GM12878 (cell line): ENCODE measurements at regions not wholly inside any gene's neighbourhood (a gene's known extent, or its start where the extent isn't known, plus 50 kb on each side); places are given as distances from the start of the nearest gene placed in this dataset.

Experiments
- ATAC-seq: fragments of 200-7000 bp; cut with Tn5 transposase; 3 replicates; pipeline ENCODE4 v1.9.1; 2020; ENCODE audit warnings: mild to moderate bottlenecking, moderate library complexity
- BruUV-seq: library from RNA; stranded (reverse); fragments of 400-500 nt; replicated peaks from 2 replicates; lab custom pipeline; 2021; lab: Mats Ljungman, UMichigan
- CTCF ChIA-PET: fragments of 300-600 bp; sonication (Branson Sonifier 250); formaldehyde crosslinking; extraction: SDS; loops from one replicate; lab custom pipeline; 2021; ENCODE audit warnings: inconsistent platforms; lab: Yijun Ruan, JAX
- POLR2A ChIA-PET: fragments of 350-600 bp; formaldehyde crosslinking; extraction: SDS; loops from one replicate; lab custom pipeline; 2021; ENCODE audit warnings: inconsistent platforms; lab: Charles Lee
- RAD21 ChIA-PET: fragments of 300-600 bp; sonication (Branson Sonifier 250); formaldehyde crosslinking; loops from one replicate; lab custom pipeline; 2023; ENCODE audit warnings: antibody characterized with exemption; ENCODE audit not compliant: unreplicated experiment; lab: Charles Lee
- SMC1A ChIA-PET: fragments of 300-600 bp; sonication (Branson Sonifier 250); formaldehyde crosslinking; loops from one replicate; lab custom pipeline; 2023; ENCODE audit not compliant: unreplicated experiment, uncharacterized antibody; lab: Charles Lee
- DNase-seq: peaks from one replicate; pipeline ENCODE4 v3.0.0-alpha.2; 2011; ENCODE audit warnings: low read depth, low spot score
- FAIRE-seq: peaks from 3 replicates; lab custom pipeline; 2011; peaks lifted over from hg19 to GRCh38; lab: Jason Lieb, UNC
- H2AFZ ChIP-seq: 2 replicates; pipeline ENCODE4 v1.6.0; 2011; ENCODE audit warnings: low read depth, low read length, control low read depth; ENCODE audit not compliant: control insufficient read depth
- H3K27ac ChIP-seq: 2 replicates; pipeline ENCODE4 v1.5.1; 2011; ENCODE audit warnings: control low read depth; ENCODE audit not compliant: control insufficient read depth, insufficient read depth
- H3K27me3 ChIP-seq, 2 experiments: replicated peaks in 1 of 2; 2 replicates each; pipeline versions ENCODE4 v1.6.0 to v1.6.1; 2011; ENCODE audit warnings: low read length in 1 of 2; ENCODE audit not compliant: control insufficient read depth in 2 of 2, insufficient read depth in 2 of 2
- H3K36me3 ChIP-seq, 2 experiments: 2 replicates each; pipeline ENCODE4 v1.5.1; 2011; ENCODE audit warnings: low read length in 1 of 2; ENCODE audit not compliant: control insufficient read depth in 2 of 2, insufficient read depth in 2 of 2
- H3K4me1 ChIP-seq: 2 replicates; pipeline ENCODE4 v1.6.1; 2011; ENCODE audit warnings: mild to moderate bottlenecking, low read length, moderate library complexity, mixed read lengths; ENCODE audit not compliant: control insufficient read depth, insufficient read depth
- H3K4me2 ChIP-seq: 2 replicates; pipeline ENCODE4 v1.6.0; 2011; ENCODE audit warnings: control low read depth; ENCODE audit not compliant: control insufficient read depth, insufficient read depth
- H3K4me3 ChIP-seq: fragments of 200-600 bp; sonication (generic); 2 replicates; pipeline ENCODE4 v1.5.1; 2016
- H3K79me2 ChIP-seq: 2 replicates; pipeline ENCODE4 v1.6.0; 2011; ENCODE audit warnings: low read length; ENCODE audit not compliant: control insufficient read depth, insufficient read depth
- H3K9ac ChIP-seq: 2 replicates; pipeline ENCODE4 v1.8.0; 2011; ENCODE audit warnings: low read length, control low read depth, mixed read lengths; ENCODE audit not compliant: control insufficient read depth, insufficient read depth
- H3K9me3 ChIP-seq: replicated peaks from 3 replicates; pipeline ENCODE4 v1.5.1; 2011; ENCODE audit warnings: mild to moderate bottlenecking, low read length; ENCODE audit not compliant: control insufficient read depth, insufficient read depth
- H4K20me1 ChIP-seq: 2 replicates; pipeline ENCODE4 v1.6.0; 2011; ENCODE audit not compliant: control insufficient read depth, insufficient read depth
- CBFB ChIP-seq: IDR thresholded peaks from 2 replicates; pipeline ENCODE4 v1.6.1; 2016; ENCODE audit warnings: antibody characterized with exemption, low read depth
- CHD2 ChIP-seq: IDR thresholded peaks from 2 replicates; pipeline ENCODE4 v1.6.1; 2011; ENCODE audit warnings: low read depth, low read length, improper control_type of control experiment, borderline replicate concordance
- DPF2 ChIP-seq: fragments of 450-650 bp; IDR thresholded peaks from 2 replicates; pipeline ENCODE4 v1.6.1; 2017; ENCODE audit warnings: mild to moderate bottlenecking
- EGR1 ChIP-seq, 2 experiments: IDR thresholded peaks; 1 replicate in 1 of 2; 2 replicates in 1 of 2; pipeline ENCODE4 v1.6.1; 2011 to 2012; ENCODE audit warnings: low read depth in 2 of 2, low read length in 2 of 2, borderline replicate concordance in 1 of 2, mild to moderate bottlenecking in 1 of 2, moderate library complexity in 1 of 2
- IRF4 ChIP-seq: IDR thresholded peaks from 2 replicates; pipeline ENCODE4 v1.6.1; 2011; ENCODE audit warnings: low read depth, low read length
- KAT2A ChIP-seq: conservative IDR thresholded peaks from 2 replicates; pipeline ENCODE4 v1.6.1; 2011; ENCODE audit warnings: low read depth, low read length; ENCODE audit not compliant: control insufficient read depth
- MXI1 ChIP-seq: fragments of 150-350 bp; IDR thresholded peaks from 2 replicates; pipeline ENCODE4 v1.6.1; 2011; ENCODE audit warnings: low read depth, mild to moderate bottlenecking, inconsistent platforms, low read length, improper control_type of control experiment
- POLR2AphosphoS2 ChIP-seq: IDR thresholded peaks from 2 replicates; pipeline ENCODE4 v1.6.1; 2011; ENCODE audit warnings: low read depth, mild to moderate bottlenecking, low read length, improper control_type of control experiment, moderate library complexity
- RAD51 ChIP-seq: fragments of 450-650 bp; IDR thresholded peaks from 2 replicates; pipeline ENCODE4 v1.6.1; 2016; ENCODE audit warnings: moderate library complexity, mild to moderate bottlenecking, inconsistent platforms
- RCOR1 ChIP-seq: conservative IDR thresholded peaks from 2 replicates; pipeline ENCODE4 v1.6.1; 2012; ENCODE audit warnings: low read depth, low read length, improper control_type of control experiment
- RUNX3 ChIP-seq: IDR thresholded peaks from 2 replicates; pipeline ENCODE4 v1.6.1; 2012; ENCODE audit warnings: low read length, inconsistent platforms
- SREBF2 ChIP-seq: IDR thresholded peaks from 2 replicates; pipeline ENCODE4 v1.6.1; 2012; ENCODE audit warnings: mild to moderate bottlenecking, low read length
- TAF1 ChIP-seq: IDR thresholded peaks from 2 replicates; pipeline ENCODE4 v1.6.1; 2011; ENCODE audit warnings: mild to moderate bottlenecking, low read depth, low read length, borderline replicate concordance
- TCF3 ChIP-seq: IDR thresholded peaks from 2 replicates; pipeline ENCODE4 v1.6.1; 2012; ENCODE audit warnings: low read depth, mild to moderate bottlenecking, low read length, borderline replicate concordance; ENCODE audit not compliant: insufficient read depth
- YBX1 ChIP-seq: fragments of 450-650 bp; IDR thresholded peaks from 2 replicates; pipeline ENCODE4 v1.6.1; 2016; ENCODE audit warnings: antibody characterized with exemption
- ZNF274 ChIP-seq: IDR thresholded peaks from one replicate; pipeline ENCODE4 v1.8.0; 2011; ENCODE audit not compliant: insufficient read length, insufficient read depth
- WGBS: methylation state at CpG from one replicate; pipeline ENCODE4 v1.1.6; 2016; ENCODE audit warnings: low lambda C conversion rate; ENCODE audit not compliant: insufficient replicate concordance, insufficient coverage; ENCODE audit errors: missing lambda C conversion rate; 5-methylcytosine and 5-hydroxymethylcytosine counted together
- in situ Hi-C: fragments of 300-500 bp; cut with MboI; formaldehyde crosslinking; loops from 9 replicates; pipeline ENCODE4 v1.14.3; 2018; ENCODE audit warnings: mixed read lengths
- intact Hi-C: fragments of 100-400 bp; cut with micrococcal nuclease; formaldehyde crosslinking; loops from one replicate; pipeline ENCODE4 v1.14.2; 2022; ENCODE audit not compliant: unreplicated experiment
- TF ChIP-seq, protein P1 (sequence below): fragments of 450-650 bp; IDR thresholded peaks from 2 replicates; pipeline ENCODE4 v1.6.1; 2017; ENCODE audit warnings: borderline replicate concordance
- TF ChIP-seq, protein P2 (sequence below), 3 experiments: IDR thresholded peaks in 2 of 3; conservative IDR thresholded peaks in 1 of 3; 2 replicates each; pipeline ENCODE4 v1.5.1; 2011; ENCODE audit warnings: low read depth in 3 of 3, low read length in 3 of 3, mild to moderate bottlenecking in 3 of 3, control low read depth in 2 of 3, moderate library complexity in 2 of 3, inconsistent platforms in 1 of 3, mixed read lengths in 1 of 3; ENCODE audit not compliant: control insufficient read depth in 2 of 3, insufficient read depth in 1 of 3; ENCODE audit errors: extremely low read depth in 1 of 3
- TF ChIP-seq, protein P3 (sequence below): fragments of 450-650 bp; IDR thresholded peaks from 2 replicates; pipeline ENCODE4 v1.6.1; 2017; ENCODE audit warnings: mild to moderate bottlenecking, moderate library complexity

DNA sequence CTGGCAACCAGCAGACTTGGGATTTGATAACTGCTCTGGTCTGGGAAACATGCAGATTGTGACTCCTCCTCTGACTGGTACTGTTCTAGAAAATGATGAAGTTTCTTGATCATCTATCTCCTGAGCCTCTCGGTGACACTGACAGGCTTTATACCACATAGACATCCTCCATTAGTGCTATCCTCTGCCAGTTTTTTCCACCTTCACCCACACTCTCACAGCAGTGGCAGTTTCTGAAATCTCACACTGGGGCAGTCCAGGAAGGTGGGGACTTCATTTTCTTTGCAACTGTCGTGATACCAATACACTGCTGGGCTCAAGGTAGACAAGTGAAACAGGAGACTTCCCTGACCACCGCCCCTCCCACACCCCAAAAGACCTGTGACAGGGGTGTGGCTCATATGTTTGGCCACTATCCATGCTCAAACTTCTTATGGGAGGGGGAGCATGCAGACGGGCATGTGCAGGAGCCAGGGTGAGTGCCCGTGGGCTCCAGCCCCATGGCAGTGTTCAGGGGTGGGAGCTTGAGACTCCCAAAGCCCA lies 66.3 kb upstream of the RMDN2 start:
- ChIA-PET RAD21 (no interaction called here), POLR2A (no interaction called here), CTCF (interaction anchor here (10.9 kb wide), 1 partner anchor 16 kb away, joined by 176 read pairs; no protein-coding TSS in a partner anchor), SMC1A (interaction anchor here (0.9 to 1.3 kb wide), 2 partner anchors 9 to 19 kb away, joined by 4 read pairs; no protein-coding TSS in a partner anchor)
- H3K4me3 ChIP-seq: no peak overlapping the region
- H3K9me3 ChIP-seq: no peaks in the 10 kb centered on the region; the same call in 2 of the 3 replicates
- H3K4me1 ChIP-seq: peaks cover 3% of the 10 kb centered on the region
- no TSS peak for BruUV-seq
- no peaks in the 10 kb centered on the region for H3K27me3 ChIP-seq
- no peaks in the 10 kb centered on the region for H3K36me3 ChIP-seq
- no peak overlapping the region for H3K27ac ChIP-seq
- FAIRE-seq (no peak), DNase-seq (no peak), ATAC-seq (no peak)
- 54% methylated on average over 5 of the region's 5 CpGs for WGBS
- no peaks in the 10 kb centered on the region for H4K20me1 ChIP-seq
- no peak overlapping the region for H2AFZ ChIP-seq
- no peaks in the 10 kb centered on the region for H3K79me2 ChIP-seq
- H3K9ac ChIP-seq: no peak overlapping the region
- H3K4me2 ChIP-seq: no peak overlapping the region
- in situ Hi-C loops (no loop called here), intact Hi-C loops (no loop called here)
- TF ChIP-seq ZNF274 (no peak), CHD2 (no peak), EGR1 (IDR thresholded peaks at IDR 0.05; ENCODE audit: borderline replicate concordance in 1 of 2, low read depth in 2 of 2, low read length in 2 of 2) (no peak), DPF2 (no peak), TCF3 (no peak), IRF4 (no peak), KAT2A (no peak), POLR2AphosphoS2 (no peak), RCOR1 (no peak), RUNX3 (no peak), RAD51 (no peak), TAF1 (no peak), MXI1 (no peak), YBX1 (no peak), CBFB (no peak), SREBF2 (no peak)
- TF ChIP-seq, protein P1, sequence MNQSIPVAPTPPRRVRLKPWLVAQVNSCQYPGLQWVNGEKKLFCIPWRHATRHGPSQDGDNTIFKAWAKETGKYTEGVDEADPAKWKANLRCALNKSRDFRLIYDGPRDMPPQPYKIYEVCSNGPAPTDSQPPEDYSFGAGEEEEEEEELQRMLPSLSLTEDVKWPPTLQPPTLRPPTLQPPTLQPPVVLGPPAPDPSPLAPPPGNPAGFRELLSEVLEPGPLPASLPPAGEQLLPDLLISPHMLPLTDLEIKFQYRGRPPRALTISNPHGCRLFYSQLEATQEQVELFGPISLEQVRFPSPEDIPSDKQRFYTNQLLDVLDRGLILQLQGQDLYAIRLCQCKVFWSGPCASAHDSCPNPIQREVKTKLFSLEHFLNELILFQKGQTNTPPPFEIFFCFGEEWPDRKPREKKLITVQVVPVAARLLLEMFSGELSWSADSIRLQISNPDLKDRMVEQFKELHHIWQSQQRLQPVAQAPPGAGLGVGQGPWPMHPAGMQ: no peak
- TF ChIP-seq, protein P2, sequence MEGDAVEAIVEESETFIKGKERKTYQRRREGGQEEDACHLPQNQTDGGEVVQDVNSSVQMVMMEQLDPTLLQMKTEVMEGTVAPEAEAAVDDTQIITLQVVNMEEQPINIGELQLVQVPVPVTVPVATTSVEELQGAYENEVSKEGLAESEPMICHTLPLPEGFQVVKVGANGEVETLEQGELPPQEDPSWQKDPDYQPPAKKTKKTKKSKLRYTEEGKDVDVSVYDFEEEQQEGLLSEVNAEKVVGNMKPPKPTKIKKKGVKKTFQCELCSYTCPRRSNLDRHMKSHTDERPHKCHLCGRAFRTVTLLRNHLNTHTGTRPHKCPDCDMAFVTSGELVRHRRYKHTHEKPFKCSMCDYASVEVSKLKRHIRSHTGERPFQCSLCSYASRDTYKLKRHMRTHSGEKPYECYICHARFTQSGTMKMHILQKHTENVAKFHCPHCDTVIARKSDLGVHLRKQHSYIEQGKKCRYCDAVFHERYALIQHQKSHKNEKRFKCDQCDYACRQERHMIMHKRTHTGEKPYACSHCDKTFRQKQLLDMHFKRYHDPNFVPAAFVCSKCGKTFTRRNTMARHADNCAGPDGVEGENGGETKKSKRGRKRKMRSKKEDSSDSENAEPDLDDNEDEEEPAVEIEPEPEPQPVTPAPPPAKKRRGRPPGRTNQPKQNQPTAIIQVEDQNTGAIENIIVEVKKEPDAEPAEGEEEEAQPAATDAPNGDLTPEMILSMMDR (IDR thresholded peaks at IDR 0.05 in 2 of 3, conservative IDR thresholded peaks at IDR 0.05 in 1 of 3; ENCODE audit: control insufficient read depth in 2 of 3, extremely low read depth in 1 of 3, insufficient read depth in 1 of 3, low read depth in 3 of 3, low read length in 3 of 3): no peak
- TF ChIP-seq, protein P3, sequence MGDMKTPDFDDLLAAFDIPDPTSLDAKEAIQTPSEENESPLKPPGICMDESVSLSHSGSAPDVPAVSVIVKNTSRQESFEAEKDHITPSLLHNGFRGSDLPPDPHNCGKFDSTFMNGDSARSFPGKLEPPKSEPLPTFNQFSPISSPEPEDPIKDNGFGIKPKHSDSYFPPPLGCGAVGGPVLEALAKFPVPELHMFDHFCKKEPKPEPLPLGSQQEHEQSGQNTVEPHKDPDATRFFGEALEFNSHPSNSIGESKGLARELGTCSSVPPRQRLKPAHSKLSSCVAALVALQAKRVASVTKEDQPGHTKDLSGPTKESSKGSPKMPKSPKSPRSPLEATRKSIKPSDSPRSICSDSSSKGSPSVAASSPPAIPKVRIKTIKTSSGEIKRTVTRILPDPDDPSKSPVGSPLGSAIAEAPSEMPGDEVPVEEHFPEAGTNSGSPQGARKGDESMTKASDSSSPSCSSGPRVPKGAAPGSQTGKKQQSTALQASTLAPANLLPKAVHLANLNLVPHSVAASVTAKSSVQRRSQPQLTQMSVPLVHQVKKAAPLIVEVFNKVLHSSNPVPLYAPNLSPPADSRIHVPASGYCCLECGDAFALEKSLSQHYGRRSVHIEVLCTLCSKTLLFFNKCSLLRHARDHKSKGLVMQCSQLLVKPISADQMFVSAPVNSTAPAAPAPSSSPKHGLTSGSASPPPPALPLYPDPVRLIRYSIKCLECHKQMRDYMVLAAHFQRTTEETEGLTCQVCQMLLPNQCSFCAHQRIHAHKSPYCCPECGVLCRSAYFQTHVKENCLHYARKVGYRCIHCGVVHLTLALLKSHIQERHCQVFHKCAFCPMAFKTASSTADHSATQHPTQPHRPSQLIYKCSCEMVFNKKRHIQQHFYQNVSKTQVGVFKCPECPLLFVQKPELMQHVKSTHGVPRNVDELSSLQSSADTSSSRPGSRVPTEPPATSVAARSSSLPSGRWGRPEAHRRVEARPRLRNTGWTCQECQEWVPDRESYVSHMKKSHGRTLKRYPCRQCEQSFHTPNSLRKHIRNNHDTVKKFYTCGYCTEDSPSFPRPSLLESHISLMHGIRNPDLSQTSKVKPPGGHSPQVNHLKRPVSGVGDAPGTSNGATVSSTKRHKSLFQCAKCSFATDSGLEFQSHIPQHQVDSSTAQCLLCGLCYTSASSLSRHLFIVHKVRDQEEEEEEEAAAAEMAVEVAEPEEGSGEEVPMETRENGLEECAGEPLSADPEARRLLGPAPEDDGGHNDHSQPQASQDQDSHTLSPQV: no peak
